GM20000 (cell line): ENCODE measurements at regions not wholly inside any gene's neighbourhood (a gene's known extent, or its start where the extent isn't known, plus 50 kb on each side); places are given as distances from the start of the nearest gene placed in this dataset.

Experiments
- DNase-seq: peaks from one replicate; pipeline ENCODE4 v3.0.0; 2012; ENCODE audit warnings: low spot score
- TF ChIP-seq, protein P1 (sequence below): IDR thresholded peaks from 2 replicates; pipeline ENCODE4 v1.5.1; 2012; ENCODE audit warnings: mild to moderate bottlenecking, control low read depth; ENCODE audit errors: extremely low read depth, missing control alignments

DNA sequence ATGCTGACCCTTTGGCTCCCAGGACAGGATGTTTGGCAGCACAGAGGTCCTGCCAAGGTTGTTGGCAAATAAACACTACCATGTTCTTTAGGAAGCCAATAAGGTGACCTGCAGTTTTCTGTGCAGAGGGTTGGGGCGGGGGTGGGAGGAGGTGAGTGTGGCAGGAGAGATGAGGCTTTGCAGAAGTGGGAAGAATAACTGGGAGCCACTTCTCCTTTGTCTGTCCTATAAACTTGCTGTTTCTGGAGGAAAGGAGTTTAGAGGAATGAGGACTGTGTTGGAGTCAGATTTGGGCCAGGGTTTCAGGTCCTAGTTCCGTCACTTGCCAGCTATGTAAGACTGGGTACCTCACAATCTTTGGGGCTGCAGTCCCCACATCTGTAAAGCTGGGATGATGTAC lies 187.6 kb upstream of the SPRED2 start:
- DNase-seq = no peak
- TF ChIP-seq, protein P1, sequence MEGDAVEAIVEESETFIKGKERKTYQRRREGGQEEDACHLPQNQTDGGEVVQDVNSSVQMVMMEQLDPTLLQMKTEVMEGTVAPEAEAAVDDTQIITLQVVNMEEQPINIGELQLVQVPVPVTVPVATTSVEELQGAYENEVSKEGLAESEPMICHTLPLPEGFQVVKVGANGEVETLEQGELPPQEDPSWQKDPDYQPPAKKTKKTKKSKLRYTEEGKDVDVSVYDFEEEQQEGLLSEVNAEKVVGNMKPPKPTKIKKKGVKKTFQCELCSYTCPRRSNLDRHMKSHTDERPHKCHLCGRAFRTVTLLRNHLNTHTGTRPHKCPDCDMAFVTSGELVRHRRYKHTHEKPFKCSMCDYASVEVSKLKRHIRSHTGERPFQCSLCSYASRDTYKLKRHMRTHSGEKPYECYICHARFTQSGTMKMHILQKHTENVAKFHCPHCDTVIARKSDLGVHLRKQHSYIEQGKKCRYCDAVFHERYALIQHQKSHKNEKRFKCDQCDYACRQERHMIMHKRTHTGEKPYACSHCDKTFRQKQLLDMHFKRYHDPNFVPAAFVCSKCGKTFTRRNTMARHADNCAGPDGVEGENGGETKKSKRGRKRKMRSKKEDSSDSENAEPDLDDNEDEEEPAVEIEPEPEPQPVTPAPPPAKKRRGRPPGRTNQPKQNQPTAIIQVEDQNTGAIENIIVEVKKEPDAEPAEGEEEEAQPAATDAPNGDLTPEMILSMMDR = no peak

DNA sequence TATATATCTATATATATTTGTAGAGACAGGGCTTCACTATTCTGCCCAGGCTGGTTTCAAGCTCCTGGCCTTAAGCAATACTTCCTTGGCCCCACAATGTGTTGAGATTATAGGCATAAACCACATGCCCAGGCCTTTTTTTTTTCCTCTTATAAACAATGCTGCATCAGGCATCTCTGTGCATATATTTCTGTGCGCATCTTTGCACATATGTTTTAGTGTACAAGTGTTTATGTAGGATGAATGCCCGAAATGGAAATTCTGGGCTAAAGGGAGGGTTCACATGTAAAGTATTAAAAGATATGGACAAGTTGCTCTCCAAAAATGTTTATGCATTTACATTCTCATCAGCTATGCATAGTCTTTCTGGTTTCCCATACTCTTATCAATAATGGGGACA lies 183.2 kb upstream of the SPRED2 start:
- DNase-seq = no peak
- TF ChIP-seq, protein P1 = no peak

DNA sequence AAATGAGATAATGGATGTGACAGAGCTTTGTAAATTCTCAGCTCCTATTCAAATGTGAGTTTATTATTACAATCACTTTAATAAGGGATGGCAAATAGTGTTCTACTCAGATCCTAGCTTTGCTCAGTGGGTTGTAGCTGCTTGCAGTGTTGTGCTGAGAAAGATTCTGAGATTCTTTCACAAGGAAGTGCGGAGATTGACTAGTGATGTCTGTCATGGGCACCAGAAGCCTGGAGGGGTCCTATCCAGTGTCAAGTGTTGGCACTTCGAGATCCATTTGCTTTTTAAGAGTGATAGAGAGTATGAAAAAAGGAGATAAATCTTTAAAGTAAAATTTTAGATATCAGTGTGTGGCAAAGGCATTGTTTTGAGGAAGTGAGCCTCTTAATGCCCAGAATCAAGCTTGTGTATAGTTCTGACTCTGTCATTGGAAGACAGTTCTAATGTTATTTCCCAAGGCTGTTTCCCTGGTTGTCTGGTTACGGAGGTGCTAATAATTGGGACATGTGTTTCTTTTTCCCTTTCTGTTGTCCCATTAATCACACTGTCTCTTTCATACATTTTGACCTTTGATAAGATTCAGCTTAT lies 181.7 kb upstream of the SPRED2 start:
- DNase-seq = no peak
- TF ChIP-seq, protein P1 = no peak

DNA sequence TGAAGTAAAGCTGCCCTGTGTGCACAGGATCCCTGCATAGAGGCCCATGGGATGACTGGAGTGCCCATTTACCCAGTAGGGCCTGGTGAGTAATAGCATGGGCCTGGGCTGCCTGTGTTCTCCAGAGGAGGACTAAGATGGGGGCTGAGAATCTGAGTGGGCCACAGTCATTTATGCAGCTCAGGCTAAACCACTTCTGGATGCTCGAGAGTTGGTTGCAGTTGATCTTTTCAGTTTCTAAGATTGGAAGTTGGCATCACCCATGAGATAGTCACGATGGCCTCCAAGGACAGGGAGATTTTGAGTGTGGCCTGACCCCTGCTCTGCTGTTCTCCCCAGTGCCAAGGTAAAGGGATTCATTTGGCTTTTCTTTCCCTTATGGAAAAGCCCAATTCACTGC lies 179.1 kb upstream of the SPRED2 start:
- TF ChIP-seq, protein P1 = no peak
- no peak for DNase-seq

DNA sequence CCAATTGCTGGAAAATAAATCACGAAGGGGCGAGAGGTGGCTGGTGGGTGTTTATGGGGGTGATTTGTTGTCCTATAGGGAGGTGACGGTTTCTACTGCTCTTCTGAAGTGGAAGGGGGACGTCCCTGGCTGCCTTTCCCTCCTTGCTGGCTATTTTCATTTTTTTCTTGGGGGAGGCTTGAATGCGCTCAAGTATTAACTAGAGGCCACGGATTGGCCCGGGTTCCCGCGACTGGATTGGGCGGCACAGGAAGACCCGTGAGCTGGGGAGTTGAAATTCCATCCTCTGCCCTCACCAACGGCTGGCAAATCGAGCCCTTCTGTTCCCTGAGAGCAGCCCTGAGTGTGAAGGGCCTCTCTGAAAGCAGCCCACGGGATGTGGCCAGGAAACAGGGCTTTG lies 176.5 kb upstream of the SPRED2 start:
- DNase-seq = no peak
- TF ChIP-seq, protein P1 = no peak

DNA sequence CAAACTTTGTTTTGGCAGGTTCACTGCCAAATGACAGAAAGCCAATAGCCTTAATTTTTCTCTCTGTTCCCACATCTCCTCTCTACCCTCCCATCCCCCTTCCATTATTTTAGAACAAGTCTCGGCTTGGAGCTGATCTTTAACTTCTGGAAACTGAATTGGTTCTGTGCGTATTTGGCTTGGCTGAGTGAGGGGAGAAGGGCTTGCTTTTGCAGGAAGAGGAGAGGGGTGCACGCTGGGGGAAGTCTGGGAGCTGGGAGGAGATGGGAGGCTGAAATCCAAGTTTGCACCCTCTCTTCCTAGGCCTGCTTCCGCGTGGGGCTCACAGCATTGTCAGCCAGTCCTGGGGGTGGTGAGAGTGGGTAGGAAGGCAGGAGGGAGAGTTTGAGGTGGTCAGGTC lies 176.1 kb upstream of the SPRED2 start:
- no peak for DNase-seq

DNA sequence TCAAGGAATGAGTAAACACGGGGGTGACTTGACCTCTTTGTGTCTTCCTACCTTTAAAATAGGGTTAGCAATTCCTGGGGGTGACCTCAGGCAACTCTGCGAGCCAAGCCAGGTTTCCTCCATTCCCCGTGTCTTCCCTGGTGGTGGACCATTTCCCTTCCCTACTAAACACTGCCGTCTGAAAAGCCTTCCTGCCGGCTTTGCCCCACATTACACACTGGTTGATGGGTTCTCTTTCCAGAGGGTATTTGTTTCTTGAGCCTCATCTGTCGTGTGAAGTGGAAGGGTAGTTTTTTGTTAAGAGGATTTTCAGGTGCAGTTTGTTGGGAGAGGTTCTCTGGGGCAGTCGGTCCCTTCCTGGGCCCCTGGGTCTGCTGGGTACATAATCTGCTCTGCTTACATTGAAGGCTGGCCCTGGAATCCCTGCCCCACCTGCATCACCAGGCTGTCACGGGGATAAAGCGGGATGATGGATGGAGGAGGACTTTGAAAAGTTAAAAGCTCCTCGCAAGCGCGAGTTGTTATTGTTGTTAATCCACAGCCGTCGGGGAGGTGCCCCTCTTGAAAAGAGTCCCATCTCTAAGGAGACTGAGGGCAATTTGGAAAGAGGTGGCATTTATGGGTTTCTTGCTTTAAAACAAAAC lies 175.4 kb upstream of the SPRED2 start:
- no peak for DNase-seq
- TF ChIP-seq, protein P1 = no peak

More for the DNA sequence above, 176.1 kb upstream of the SPRED2 start:
- TF ChIP-seq, protein P1 = no peak
